NB4 (cell line): ENCODE measurements at regions not wholly inside any gene's neighbourhood (a gene's known extent, or its start where the extent isn't known, plus 50 kb on each side); places are given as distances from the start of the nearest gene placed in this dataset.

Experiments
- DNase-seq: peaks from one replicate; pipeline ENCODE4 v3.0.0; 2010; ENCODE audit warnings: low read depth
- H3K4me3 ChIP-seq: one replicate; pipeline ENCODE4 v1.5.1; 2011; ENCODE audit warnings: mild to moderate bottlenecking, low read depth, low read length, moderate library complexity
- MYC ChIP-seq: IDR thresholded peaks from 2 replicates; pipeline ENCODE4 v1.6.1; 2011; ENCODE audit warnings: low read depth, low read length
- POLR2A ChIP-seq: IDR thresholded peaks from 2 replicates; pipeline ENCODE4 v1.6.1; 2011; ENCODE audit warnings: mild to moderate bottlenecking; ENCODE audit not compliant: insufficient read length; ENCODE audit errors: extremely low read depth
- TF ChIP-seq, protein P1 (sequence below): IDR thresholded peaks from one replicate; pipeline ENCODE4 v1.5.1; 2012; ENCODE audit warnings: low read depth, low read length
- TF ChIP-seq, protein P2 (sequence below): IDR thresholded peaks from 2 replicates; pipeline ENCODE4 v1.6.1; 2011; ENCODE audit warnings: low read depth, low read length

DNA sequence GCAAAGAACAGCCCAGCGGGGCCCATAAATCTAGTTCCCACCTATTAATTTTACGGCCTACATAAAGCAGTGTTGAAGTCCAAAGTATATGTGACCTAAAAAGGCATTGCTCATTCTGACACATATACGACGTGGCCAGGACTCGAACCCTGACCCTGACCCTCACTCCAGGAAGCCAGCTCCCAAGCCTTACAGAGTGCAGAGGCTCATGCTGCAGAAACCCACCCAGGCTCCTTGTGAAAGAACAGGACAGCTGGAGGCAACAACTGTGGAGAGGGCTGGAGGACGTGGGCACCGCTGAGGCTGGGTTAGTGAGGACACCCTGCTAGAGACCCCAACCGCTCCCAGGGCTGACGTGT, 221.6 kb downstream of the CYP26B1 start:
- TF ChIP-seq, protein P1, sequence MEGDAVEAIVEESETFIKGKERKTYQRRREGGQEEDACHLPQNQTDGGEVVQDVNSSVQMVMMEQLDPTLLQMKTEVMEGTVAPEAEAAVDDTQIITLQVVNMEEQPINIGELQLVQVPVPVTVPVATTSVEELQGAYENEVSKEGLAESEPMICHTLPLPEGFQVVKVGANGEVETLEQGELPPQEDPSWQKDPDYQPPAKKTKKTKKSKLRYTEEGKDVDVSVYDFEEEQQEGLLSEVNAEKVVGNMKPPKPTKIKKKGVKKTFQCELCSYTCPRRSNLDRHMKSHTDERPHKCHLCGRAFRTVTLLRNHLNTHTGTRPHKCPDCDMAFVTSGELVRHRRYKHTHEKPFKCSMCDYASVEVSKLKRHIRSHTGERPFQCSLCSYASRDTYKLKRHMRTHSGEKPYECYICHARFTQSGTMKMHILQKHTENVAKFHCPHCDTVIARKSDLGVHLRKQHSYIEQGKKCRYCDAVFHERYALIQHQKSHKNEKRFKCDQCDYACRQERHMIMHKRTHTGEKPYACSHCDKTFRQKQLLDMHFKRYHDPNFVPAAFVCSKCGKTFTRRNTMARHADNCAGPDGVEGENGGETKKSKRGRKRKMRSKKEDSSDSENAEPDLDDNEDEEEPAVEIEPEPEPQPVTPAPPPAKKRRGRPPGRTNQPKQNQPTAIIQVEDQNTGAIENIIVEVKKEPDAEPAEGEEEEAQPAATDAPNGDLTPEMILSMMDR = no peak
- TF ChIP-seq POLR2A = no peak
- TF ChIP-seq, protein P2, sequence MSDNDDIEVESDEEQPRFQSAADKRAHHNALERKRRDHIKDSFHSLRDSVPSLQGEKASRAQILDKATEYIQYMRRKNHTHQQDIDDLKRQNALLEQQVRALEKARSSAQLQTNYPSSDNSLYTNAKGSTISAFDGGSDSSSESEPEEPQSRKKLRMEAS = no peak
- no peak for TF ChIP-seq MYC
- DNase-seq = peak; percentile 43
- no peak overlapping the region for H3K4me3 ChIP-seq

DNA sequence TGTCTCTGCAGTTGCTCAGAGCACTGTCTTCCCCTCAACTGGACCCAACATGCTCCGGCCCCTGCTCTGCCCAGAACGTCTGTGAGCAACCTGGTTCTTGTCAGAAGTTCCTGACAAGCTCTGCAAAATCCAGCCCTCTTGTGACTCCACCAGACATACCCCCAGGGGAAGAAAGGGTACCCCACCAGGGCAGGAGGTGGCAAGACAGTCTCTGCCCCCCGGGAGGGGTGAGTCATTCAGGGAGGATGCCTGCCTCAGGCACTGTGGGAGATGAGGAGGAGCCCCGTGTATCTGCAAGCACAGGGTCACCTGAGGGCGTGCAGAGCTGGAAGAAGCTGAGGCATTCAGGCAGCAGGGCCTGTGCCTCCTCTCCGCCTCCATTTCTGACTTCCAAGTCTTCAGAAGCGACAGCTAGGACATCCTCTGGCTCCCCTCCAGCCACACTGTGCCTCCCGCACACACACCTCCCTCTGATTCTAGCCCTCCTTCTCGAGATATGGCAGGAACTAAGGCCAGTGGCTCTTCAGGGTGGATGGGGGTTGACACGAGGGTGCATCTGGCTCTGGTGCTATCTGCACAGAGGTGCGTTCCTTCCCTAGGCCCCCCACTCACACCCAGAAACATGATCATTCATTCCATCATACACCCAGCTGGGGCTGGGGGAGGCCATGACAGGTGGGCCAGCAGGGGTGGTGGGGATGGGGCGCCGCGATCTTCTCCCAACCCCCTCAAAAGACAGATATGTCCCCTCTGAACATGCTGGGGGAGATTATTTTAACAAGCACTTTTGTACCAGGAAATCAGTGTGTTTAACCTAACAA, 222.2 kb downstream of the CYP26B1 start:
- TF ChIP-seq, protein P2 = peak; percentile 28; the same call in 1 of the 2 replicates
- TF ChIP-seq POLR2A = no peak
- TF ChIP-seq, protein P1 = peak; percentile 13
- peak; percentile 96 for DNase-seq
- no peak overlapping the region for H3K4me3 ChIP-seq

DNA sequence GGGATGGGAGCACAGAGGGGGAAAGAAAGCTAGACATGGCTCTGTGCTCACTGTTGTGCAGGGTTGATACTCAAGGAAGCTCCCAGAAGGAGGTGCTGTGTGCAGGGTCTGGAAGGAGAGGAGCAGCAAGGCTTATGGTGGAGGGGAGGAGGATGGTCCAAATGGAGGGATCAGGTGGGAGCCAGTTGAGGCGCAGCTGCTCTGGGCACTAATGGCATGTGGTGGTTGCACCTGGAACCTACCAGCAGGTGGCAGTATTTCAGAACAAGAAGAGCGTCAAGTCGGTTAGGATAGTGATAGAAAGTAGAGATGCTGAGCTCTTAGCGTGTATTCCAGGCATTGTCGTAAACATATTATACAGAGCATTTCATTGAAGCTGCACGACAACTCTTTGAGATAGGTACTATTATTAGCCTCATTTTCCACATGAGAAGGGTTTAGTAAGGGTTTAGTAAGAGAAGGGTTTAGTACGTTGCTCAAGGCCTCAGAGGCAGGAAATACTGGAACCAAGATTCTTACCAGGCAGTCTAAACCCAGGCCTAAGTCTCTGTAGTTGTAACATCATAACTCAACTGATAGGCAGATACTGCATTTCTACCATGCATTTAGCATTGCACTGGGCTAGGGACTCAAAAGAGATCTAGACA, 223.7 kb downstream of the CYP26B1 start:
- TF ChIP-seq MYC (peak; percentile 53; the same call in 1 of the 2 replicates), POLR2A (no peak)
- TF ChIP-seq, protein P1 = peak; percentile 92
- TF ChIP-seq, protein P2 = peak; percentile 85
- no peak overlapping the region for H3K4me3 ChIP-seq
- peak; percentile 90 for DNase-seq

DNA sequence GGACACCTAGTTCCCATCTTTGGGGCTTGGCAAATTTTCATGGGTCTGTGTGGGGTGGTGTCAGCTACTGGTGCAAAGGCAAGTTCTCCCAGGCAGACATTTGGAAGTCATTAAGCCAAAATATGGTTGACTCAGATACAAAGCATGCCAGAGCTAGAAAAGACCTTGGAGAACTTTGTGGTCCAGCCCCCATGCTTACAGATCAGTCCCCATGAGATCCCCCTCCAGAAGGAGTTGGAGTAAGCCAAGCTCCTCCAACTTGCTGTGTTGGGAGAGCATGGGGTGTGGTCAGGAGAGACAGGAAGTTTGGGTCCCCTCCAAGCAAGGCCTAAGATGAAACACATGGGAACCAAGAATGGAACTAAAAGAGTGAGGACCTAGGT, 224.5 kb downstream of the CYP26B1 start:
- TF ChIP-seq, protein P2 = no peak
- no peak for TF ChIP-seq POLR2A
- TF ChIP-seq MYC = no peak
- TF ChIP-seq, protein P1 = no peak
- DNase-seq = no peak
- H3K4me3 ChIP-seq = no peak overlapping the region

DNA sequence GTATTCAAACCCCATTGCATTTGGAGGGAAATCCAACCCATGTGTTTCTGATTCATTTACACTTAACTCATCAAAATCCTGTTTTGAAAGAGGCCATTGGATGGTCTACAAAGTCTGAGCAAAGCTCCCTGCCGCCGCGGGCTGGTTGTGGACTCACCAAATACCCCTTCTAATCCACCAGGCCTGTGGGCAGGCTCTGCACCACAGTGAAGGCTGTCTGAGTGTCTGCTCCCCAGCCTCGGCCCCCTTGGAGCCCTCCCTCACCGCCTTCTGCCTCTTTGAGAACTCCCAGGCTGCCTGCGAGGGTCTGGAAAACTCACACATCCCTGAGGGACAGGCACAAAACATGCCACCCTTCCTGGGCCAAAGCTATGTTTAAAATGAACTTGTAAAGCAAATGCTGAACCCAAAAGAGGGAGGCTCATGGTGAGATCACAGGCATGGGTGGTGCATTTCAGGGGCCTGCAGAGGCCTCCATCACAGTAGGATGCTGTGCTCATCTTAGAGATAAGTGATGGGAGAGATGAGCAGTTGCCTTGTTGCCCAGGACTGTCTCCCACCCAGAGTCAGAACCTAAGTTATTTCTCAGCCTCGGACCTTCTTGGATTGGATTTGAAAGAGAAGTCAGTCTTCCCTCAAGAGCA, 225.0 kb downstream of the CYP26B1 start:
- TF ChIP-seq, protein P2 = no peak
- TF ChIP-seq POLR2A = no peak
- TF ChIP-seq, protein P1 = no peak
- TF ChIP-seq MYC = no peak

More for the DNA sequence above, 225.0 kb downstream of the CYP26B1 start:
- no peak overlapping the region for H3K4me3 ChIP-seq
- no peak for DNase-seq
